Smooth muscle cell (in vitro differentiated cells): ENCODE measurements at regions not wholly inside any gene's neighbourhood (a gene's known extent, or its start where the extent isn't known, plus 50 kb on each side); places are given as distances from the start of the nearest gene placed in this dataset.
A peak's percentile ranks its signal among the peaks of the same experiment; 100 is the strongest.

Experiments
- DNase-seq: peaks from one replicate; lab custom pipeline; 2025; ENCODE audit not compliant: unreplicated experiment; lab: John Stamatoyannopoulos, UW
- H2AFZ ChIP-seq: fragments of 200-600 bp; sonication (generic); 2 replicates; pipeline ENCODE4 v1.6.0; 2016; ENCODE audit warnings: antibody characterized with exemption, low read depth, mild to moderate bottlenecking
- H3F3A ChIP-seq: fragments of 200-600 bp; sonication (generic); 2 replicates; pipeline ENCODE4 v1.6.0; 2017; ENCODE audit warnings: antibody characterized with exemption, low read depth
- H3K27ac ChIP-seq: fragments of 200-600 bp; sonication (generic); 2 replicates; pipeline ENCODE4 v1.5.1; 2016; ENCODE audit warnings: low read depth, mild to moderate bottlenecking
- H3K27me3 ChIP-seq: fragments of 200-600 bp; sonication (generic); 2 replicates; pipeline ENCODE4 v1.6.1; 2016; ENCODE audit warnings: low read depth, mild to moderate bottlenecking
- H3K36me3 ChIP-seq: fragments of 200-600 bp; sonication (generic); 2 replicates; pipeline ENCODE4 v1.5.1; 2016; ENCODE audit warnings: low read depth
- H3K4me1 ChIP-seq: fragments of 200-600 bp; sonication (generic); 2 replicates; pipeline ENCODE4 v1.5.1; 2016; ENCODE audit warnings: low read depth
- H3K4me2 ChIP-seq: fragments of 200-600 bp; sonication (generic); 2 replicates; pipeline ENCODE4 v1.6.0; 2016; ENCODE audit warnings: mild to moderate bottlenecking
- H3K4me3 ChIP-seq: fragments of 200-600 bp; sonication (generic); 2 replicates; pipeline ENCODE4 v1.5.1; 2016; ENCODE audit warnings: mild to moderate bottlenecking
- H3K79me2 ChIP-seq: fragments of 200-600 bp; sonication (generic); 2 replicates; pipeline ENCODE4 v1.6.0; 2016; ENCODE audit warnings: low read depth, mild to moderate bottlenecking
- H3K9ac ChIP-seq: fragments of 200-600 bp; sonication (generic); 2 replicates; pipeline ENCODE4 v1.6.0; 2016; ENCODE audit warnings: low read depth
- H3K9me3 ChIP-seq: fragments of 200-600 bp; sonication (generic); replicated peaks from 2 replicates; pipeline ENCODE4 v1.5.1; 2016; ENCODE audit warnings: low read depth
- H4K20me1 ChIP-seq: fragments of 200-600 bp; sonication (generic); 2 replicates; pipeline ENCODE4 v1.6.0; 2016; ENCODE audit warnings: low read depth
- WGBS: methylation state at CpG from one replicate; pipeline ENCODE4 v1.1.7; 2016; ENCODE audit warnings: low lambda C conversion rate; 5-methylcytosine and 5-hydroxymethylcytosine counted together
- TF ChIP-seq, protein P1 (sequence below): fragments of 200-600 bp; sonication (generic); IDR thresholded peaks from 2 replicates; pipeline ENCODE4 v1.5.1; 2017; ENCODE audit warnings: borderline replicate concordance, mild to moderate bottlenecking, antibody characterized with exemption; ENCODE audit not compliant: insufficient read depth, poor library complexity, severe bottlenecking

DNA sequence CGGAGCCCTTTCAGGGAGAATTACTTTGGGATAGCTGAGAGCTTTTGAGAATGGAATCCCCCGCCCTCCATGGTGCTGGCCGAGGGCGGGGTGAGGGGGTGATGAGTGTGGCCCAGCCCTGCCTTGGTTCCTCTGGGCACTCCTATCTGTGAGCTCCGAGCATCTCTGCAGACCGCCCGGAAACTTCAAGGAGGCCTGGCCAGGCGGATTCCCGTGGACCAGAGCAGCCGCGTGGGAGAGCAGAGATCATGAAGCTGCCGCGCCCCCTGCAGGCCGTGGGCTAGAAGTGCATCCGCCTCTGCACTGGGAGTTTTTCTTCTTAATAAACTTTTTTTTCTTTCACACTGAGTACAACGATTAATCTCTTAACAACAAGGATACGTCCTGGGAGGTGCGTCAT, 392.9 kb upstream of the EEF2KMT start:
- Histone ChIP-seq H3K4me1 (no peaks in the 10 kb centered on the region), H2AFZ (no peak overlapping the region), H3K27me3 (peaks cover 35% of the 10 kb centered on the region), H3K27ac (no peak overlapping the region), H3K9ac (no peak overlapping the region), H3K4me2 (no peak overlapping the region), H3K4me3 (no peak overlapping the region), H3K36me3 (no peaks in the 10 kb centered on the region), H3K79me2 (no peaks in the 10 kb centered on the region), H4K20me1 (no peaks in the 10 kb centered on the region), H3F3A (no peaks in the 10 kb centered on the region), H3K9me3 (no peaks in the 10 kb centered on the region)
- TF ChIP-seq, protein P1, sequence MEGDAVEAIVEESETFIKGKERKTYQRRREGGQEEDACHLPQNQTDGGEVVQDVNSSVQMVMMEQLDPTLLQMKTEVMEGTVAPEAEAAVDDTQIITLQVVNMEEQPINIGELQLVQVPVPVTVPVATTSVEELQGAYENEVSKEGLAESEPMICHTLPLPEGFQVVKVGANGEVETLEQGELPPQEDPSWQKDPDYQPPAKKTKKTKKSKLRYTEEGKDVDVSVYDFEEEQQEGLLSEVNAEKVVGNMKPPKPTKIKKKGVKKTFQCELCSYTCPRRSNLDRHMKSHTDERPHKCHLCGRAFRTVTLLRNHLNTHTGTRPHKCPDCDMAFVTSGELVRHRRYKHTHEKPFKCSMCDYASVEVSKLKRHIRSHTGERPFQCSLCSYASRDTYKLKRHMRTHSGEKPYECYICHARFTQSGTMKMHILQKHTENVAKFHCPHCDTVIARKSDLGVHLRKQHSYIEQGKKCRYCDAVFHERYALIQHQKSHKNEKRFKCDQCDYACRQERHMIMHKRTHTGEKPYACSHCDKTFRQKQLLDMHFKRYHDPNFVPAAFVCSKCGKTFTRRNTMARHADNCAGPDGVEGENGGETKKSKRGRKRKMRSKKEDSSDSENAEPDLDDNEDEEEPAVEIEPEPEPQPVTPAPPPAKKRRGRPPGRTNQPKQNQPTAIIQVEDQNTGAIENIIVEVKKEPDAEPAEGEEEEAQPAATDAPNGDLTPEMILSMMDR: peak; percentile 92
- 18% methylated on average over 18 of the region's 18 CpGs for WGBS
- DNase-seq: no peak

DNA sequence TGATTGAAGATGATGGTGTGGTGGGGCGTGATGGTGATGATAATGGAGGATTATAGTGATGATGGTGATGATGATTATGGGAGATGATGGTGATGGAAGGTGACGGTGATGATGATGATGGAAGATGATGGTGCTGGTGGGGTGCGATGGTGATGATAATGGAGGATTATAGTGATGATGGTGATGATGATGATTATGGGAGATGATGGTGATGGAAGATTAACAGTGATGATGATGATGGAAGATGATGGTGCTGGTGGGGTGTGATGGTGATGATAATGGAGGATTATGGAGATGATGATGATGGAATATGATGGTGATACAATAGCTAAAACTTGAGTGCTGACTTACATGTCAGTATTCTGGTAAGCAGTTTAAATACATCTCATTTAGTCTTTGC, 391.0 kb upstream of the EEF2KMT start:
- no peaks in the 10 kb centered on the region for H3K4me1 ChIP-seq
- no peak overlapping the region for H3K4me3 ChIP-seq

DNA sequence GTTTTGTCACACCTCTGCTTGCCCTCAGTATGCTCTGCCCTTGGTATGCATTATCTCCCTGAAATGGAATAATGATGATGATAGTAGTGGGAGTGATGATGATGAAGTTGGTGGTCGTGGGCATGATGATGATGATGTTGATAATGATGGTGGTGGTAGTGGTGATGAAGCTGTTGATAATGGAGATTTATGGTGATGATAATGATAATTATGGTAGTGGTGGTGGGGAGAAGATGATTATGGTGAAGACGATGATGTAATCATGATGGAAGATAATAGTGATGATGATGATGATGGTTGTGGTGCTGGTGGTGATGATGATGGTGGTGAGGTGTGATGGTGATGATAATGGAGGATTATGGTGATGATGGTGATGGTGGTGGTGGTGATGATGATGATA, 390.1 kb upstream of the EEF2KMT start:
- Histone ChIP-seq H3K79me2 (no peaks in the 10 kb centered on the region), H3K27me3 (peaks cover 10% of the 10 kb centered on the region), H3K36me3 (no peaks in the 10 kb centered on the region), H3K27ac (no peak overlapping the region), H4K20me1 (no peaks in the 10 kb centered on the region), H3F3A (no peaks in the 10 kb centered on the region), H3K4me3 (no peak overlapping the region), H3K9me3 (no peaks in the 10 kb centered on the region), H3K9ac (no peak overlapping the region), H2AFZ (no peak overlapping the region), H3K4me2 (no peak overlapping the region), H3K4me1 (no peaks in the 10 kb centered on the region)
- TF ChIP-seq, protein P1: no peak
- DNase-seq: no peak
- 93% methylated on average over 2 of the region's 2 CpGs for WGBS

More for the DNA sequence above, 391.0 kb upstream of the EEF2KMT start:
- H4K20me1 ChIP-seq: no peaks in the 10 kb centered on the region
- no peak overlapping the region for H2AFZ ChIP-seq
- no peaks in the 10 kb centered on the region for H3F3A ChIP-seq
- 76% methylated on average over 3 of the region's 3 CpGs for WGBS
- H3K79me2 ChIP-seq: no peaks in the 10 kb centered on the region
- H3K9ac ChIP-seq: no peak overlapping the region
- no peak overlapping the region for H3K27ac ChIP-seq
- no peak overlapping the region for H3K4me2 ChIP-seq
- no peaks in the 10 kb centered on the region for H3K36me3 ChIP-seq
- H3K27me3 ChIP-seq: peaks cover 19% of the 10 kb centered on the region
- DNase-seq: no peak
- H3K9me3 ChIP-seq: no peaks in the 10 kb centered on the region
- TF ChIP-seq, protein P1: no peak

DNA sequence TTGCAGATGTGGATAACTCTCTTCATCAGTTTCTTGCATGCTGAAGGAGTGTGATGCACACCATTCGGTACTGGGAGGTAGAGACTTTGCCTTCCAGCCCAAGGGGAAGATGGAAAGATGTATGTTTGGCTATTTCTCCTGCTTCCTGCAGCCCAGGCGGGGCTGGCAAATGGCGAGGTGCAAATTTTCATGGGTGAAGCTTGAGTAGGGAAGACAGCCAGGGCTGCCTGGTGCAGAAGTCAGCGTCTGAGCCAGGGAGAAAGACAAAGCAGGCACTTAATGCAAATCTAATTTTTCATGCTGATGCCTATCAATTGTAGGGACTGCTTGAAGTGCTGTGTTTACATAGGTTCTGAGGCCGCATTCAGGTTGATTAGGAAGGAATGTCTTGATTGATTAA, 384.7 kb upstream of the EEF2KMT start:
- Histone ChIP-seq H3K36me3 (no peaks in the 10 kb centered on the region), H3F3A (no peaks in the 10 kb centered on the region), H3K4me2 (no peak overlapping the region), H3K27ac (no peak overlapping the region), H2AFZ (no peak overlapping the region), H4K20me1 (no peaks in the 10 kb centered on the region), H3K4me1 (no peaks in the 10 kb centered on the region), H3K79me2 (no peaks in the 10 kb centered on the region), H3K9me3 (no peaks in the 10 kb centered on the region), H3K4me3 (no peak overlapping the region), H3K27me3 (peaks cover 8% of the 10 kb centered on the region), H3K9ac (no peak overlapping the region)
- WGBS: 70% methylated on average over 5 of the region's 5 CpGs
- TF ChIP-seq, protein P1: no peak
- DNase-seq: no peak
